HUES6 (cell line): ENCODE measurements at regions not wholly inside any gene's neighbourhood (a gene's known extent, or its start where the extent isn't known, plus 50 kb on each side); places are given as distances from the start of the nearest gene placed in this dataset.

Source experiments
- H3K27ac ChIP-seq: 2 replicates; pipeline ENCODE4 v1.7.0; 2013; ENCODE audit warnings: low read depth, mild to moderate bottlenecking, low read length, inconsistent platforms
- H3K27me3 ChIP-seq: 2 replicates; pipeline ENCODE4 v1.6.1; 2013; ENCODE audit warnings: low read length; ENCODE audit not compliant: control insufficient read depth, insufficient read depth
- H3K36me3 ChIP-seq: 2 replicates; pipeline ENCODE4 v1.6.1; 2013; ENCODE audit warnings: low read length; ENCODE audit not compliant: control insufficient read depth, insufficient read depth
- H3K4me1 ChIP-seq: 2 replicates; pipeline ENCODE4 v1.6.1; 2013; ENCODE audit warnings: low read length; ENCODE audit not compliant: control insufficient read depth, insufficient read depth
- H3K4me3 ChIP-seq: 2 replicates; pipeline ENCODE4 v1.5.1; 2013; ENCODE audit warnings: low read depth, low read length
- H3K9ac ChIP-seq: one replicate; pipeline ENCODE4 v1.6.1; 2013; ENCODE audit warnings: mild to moderate bottlenecking, low read length
- H3K9me3 ChIP-seq: 2 replicates; pipeline ENCODE4 v1.6.1; 2013; ENCODE audit warnings: low read depth, low read length; ENCODE audit not compliant: control insufficient read depth, insufficient read depth

DNA sequence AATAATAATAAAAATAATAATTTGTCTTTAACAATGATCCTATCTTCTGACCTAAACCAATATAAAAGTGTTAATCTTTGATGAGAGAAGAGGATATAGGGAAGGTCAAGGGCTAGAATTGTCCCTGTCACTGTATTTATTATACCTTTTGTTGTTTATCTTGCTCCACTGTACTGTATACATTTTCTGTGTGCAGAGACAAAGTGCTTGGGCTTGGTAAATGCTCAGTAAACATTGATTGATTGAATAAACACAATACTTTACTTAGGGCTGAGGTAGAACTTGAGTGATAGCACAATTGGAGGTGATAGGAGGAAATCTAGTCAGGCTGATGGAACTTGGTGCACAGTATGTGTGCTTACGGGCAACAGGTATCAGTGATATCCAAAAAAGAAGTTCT lies 161.2 kb downstream of the ARRDC3 start:
- Histone ChIP-seq H3K27me3 (no peaks in the 10 kb centered on the region), H3K4me3 (no peak overlapping the region), H3K9me3 (no peaks in the 10 kb centered on the region), H3K27ac (no peak overlapping the region), H3K9ac (no peak overlapping the region), H3K4me1 (no peaks in the 10 kb centered on the region), H3K36me3 (no peaks in the 10 kb centered on the region)

GRCh38 chr5:91219803-91220371 lies 163.2 kb downstream of the ARRDC3 start:
- Histone ChIP-seq H3K36me3 (no peaks in the 10 kb centered on the region), H3K4me3 (no peak overlapping the region), H3K9ac (no peak overlapping the region), H3K4me1 (no peaks in the 10 kb centered on the region), H3K9me3 (no peaks in the 10 kb centered on the region), H3K27me3 (no peaks in the 10 kb centered on the region), H3K27ac (no peak overlapping the region)

DNA sequence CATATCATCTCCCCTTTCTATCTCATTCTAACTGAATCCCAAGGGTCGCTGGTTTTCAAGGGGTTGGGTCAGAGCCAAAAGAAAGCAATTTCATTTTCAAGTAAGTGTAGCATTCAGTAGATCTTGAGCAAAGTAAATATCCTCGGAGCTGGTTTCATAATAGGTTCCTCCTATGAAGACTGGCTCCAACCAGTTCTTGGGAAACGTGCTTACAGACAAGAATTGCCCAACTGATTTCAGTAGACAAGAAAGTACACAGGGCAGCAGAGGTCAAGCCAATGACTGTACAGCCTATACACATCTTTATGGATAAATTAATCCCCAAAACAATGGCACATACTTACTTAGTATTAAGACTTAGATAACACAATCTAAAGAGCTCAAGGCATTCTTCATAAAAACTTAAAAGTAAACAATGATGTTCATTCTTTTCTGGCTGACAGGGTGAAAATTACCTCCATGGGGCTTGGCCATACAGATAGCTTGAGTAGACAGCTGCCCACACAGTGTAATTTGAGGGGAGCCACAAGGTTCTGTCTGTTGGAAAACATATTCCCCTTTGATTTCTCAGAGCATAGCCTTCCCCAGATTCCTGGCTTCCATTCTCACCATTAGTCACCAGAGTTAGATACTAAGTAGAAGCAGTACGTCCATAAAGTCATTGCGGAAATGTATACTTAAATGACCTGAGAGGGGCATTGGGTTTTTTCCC lies 163.9 kb downstream of the ARRDC3 start:
- no peaks in the 10 kb centered on the region for H3K36me3 ChIP-seq
- no peak overlapping the region for H3K4me3 ChIP-seq
- no peaks in the 10 kb centered on the region for H3K9me3 ChIP-seq
- H3K9ac ChIP-seq = no peak overlapping the region
- H3K27ac ChIP-seq = no peak overlapping the region
- H3K27me3 ChIP-seq = no peaks in the 10 kb centered on the region
- no peaks in the 10 kb centered on the region for H3K4me1 ChIP-seq

- Histone ChIP-seq H3K9me3 (no peaks in the 10 kb centered on the region), H3K27ac (no peak overlapping the region), H3K27me3 (no peaks in the 10 kb centered on the region), H3K4me3 (no peak overlapping the region), H3K9ac (no peak overlapping the region), H3K36me3 (no peaks in the 10 kb centered on the region), H3K4me1 (no peaks in the 10 kb centered on the region)
Measured at GRCh38 chr5:91217859-91218258, 165.3 kb downstream of the ARRDC3 start.

DNA sequence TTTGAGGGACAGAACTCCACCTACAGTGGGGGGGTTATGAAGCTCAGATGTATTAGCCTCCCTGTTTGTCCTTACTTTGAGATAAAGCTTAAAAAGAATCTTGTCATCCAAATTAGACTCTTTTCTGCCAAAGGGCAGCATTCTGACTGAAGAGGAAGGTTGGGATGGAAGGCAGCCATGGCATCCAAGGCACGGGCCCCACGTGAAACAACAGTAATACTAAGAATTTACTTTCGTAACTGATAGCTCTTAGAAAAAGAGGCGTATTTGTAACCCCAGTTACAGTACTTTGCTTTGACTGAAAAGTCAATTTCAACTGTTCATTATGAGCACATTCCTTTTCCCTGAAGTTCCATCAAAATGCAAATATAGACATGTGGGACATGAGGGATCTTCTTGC lies 168.5 kb downstream of the ARRDC3 start:
- Histone ChIP-seq H3K4me1 (no peaks in the 10 kb centered on the region), H3K4me3 (no peak overlapping the region), H3K27me3 (no peaks in the 10 kb centered on the region), H3K36me3 (no peaks in the 10 kb centered on the region), H3K9ac (no peak overlapping the region), H3K9me3 (no peaks in the 10 kb centered on the region), H3K27ac (no peak overlapping the region)
